MM.1S (cell line): ENCODE measurements at regions not wholly inside any gene's neighbourhood (a gene's known extent, or its start where the extent isn't known, plus 50 kb on each side); places are given as distances from the start of the nearest gene placed in this dataset.

ENCODE experiments used
- DNase-seq: peaks from one replicate; pipeline ENCODE4 v3.0.0-alpha.2; 2015
- H2AFZ ChIP-seq: fragments of 300-600 bp; sonication (generic); 2 replicates; pipeline ENCODE4 v1.6.0; 2016; ENCODE audit warnings: antibody characterized with exemption, low read length
- H3F3A ChIP-seq: fragments of 300-600 bp; sonication (generic); 2 replicates; pipeline ENCODE4 v1.6.1; 2016; ENCODE audit warnings: mild to moderate bottlenecking, antibody characterized with exemption, low read length, moderate library complexity, mixed read lengths; ENCODE audit not compliant: insufficient read depth
- H3K27ac ChIP-seq: fragments of 300-600 bp; sonication (generic); 2 replicates; pipeline ENCODE4 v1.5.1; 2016; ENCODE audit warnings: mild to moderate bottlenecking, low read length
- H3K27me3 ChIP-seq: fragments of 300-600 bp; sonication (generic); replicated peaks from 2 replicates; pipeline ENCODE4 v1.6.0; 2016; ENCODE audit warnings: low read length; ENCODE audit not compliant: insufficient read depth
- H3K36me3 ChIP-seq: fragments of 300-600 bp; sonication (generic); replicated peaks from 2 replicates; pipeline ENCODE4 v1.6.1; 2016; ENCODE audit warnings: mild to moderate bottlenecking, low read length, mixed read lengths; ENCODE audit not compliant: insufficient read depth
- H3K4me1 ChIP-seq: fragments of 300-600 bp; sonication (generic); 2 replicates; pipeline ENCODE4 v1.6.1; 2016; ENCODE audit warnings: low read length, mixed read lengths
- H3K4me2 ChIP-seq: fragments of 300-600 bp; sonication (generic); 2 replicates; pipeline ENCODE4 v1.6.0; 2016; ENCODE audit warnings: low read depth, low read length
- H3K4me3 ChIP-seq: fragments of 300-600 bp; sonication (generic); 2 replicates; pipeline ENCODE4 v1.5.1; 2016; ENCODE audit warnings: low read length, mixed read lengths
- H3K79me2 ChIP-seq: fragments of 300-600 bp; sonication (generic); 2 replicates; pipeline ENCODE4 v1.6.1; 2016; ENCODE audit warnings: mixed run types, low read length, mixed read lengths
- H3K9ac ChIP-seq: fragments of 300-600 bp; sonication (generic); 2 replicates; pipeline ENCODE4 v1.6.1; 2016; ENCODE audit warnings: low read length, mixed read lengths
- H3K9me2 ChIP-seq: fragments of 300-600 bp; sonication (generic); replicated peaks from 2 replicates; pipeline ENCODE4 v1.6.1; 2016; ENCODE audit warnings: mild to moderate bottlenecking, low read length, mixed read lengths; ENCODE audit not compliant: insufficient read depth
- H3K9me3 ChIP-seq: fragments of 300-600 bp; sonication (generic); replicated peaks from 2 replicates; pipeline ENCODE4 v1.6.1; 2016; ENCODE audit warnings: mild to moderate bottlenecking, low read length, mixed read lengths; ENCODE audit not compliant: insufficient read depth
- H4K20me1 ChIP-seq: fragments of 300-600 bp; sonication (generic); 2 replicates; pipeline ENCODE4 v1.6.1; 2016; ENCODE audit warnings: mild to moderate bottlenecking, low read length, moderate library complexity, mixed read lengths; ENCODE audit not compliant: insufficient read depth
- EZH2 ChIP-seq: fragments of 300-600 bp; sonication (generic); optimal IDR thresholded peaks from 2 replicates; pipeline ENCODE3; 2017; ENCODE audit warnings: low read depth, mild to moderate bottlenecking, antibody characterized with exemption, low read length, mixed read lengths
- EZH2phosphoT487 ChIP-seq: fragments of 300-600 bp; sonication (generic); IDR thresholded peaks from 2 replicates; pipeline ENCODE4 v1.6.1; 2018; ENCODE audit warnings: antibody characterized with exemption, low read length
- TF ChIP-seq, protein P1 (sequence below): fragments of 300-600 bp; sonication (generic); IDR thresholded peaks from 2 replicates; pipeline ENCODE4 v1.5.1; 2016; ENCODE audit warnings: antibody characterized with exemption, low read length, mixed read lengths

DNA sequence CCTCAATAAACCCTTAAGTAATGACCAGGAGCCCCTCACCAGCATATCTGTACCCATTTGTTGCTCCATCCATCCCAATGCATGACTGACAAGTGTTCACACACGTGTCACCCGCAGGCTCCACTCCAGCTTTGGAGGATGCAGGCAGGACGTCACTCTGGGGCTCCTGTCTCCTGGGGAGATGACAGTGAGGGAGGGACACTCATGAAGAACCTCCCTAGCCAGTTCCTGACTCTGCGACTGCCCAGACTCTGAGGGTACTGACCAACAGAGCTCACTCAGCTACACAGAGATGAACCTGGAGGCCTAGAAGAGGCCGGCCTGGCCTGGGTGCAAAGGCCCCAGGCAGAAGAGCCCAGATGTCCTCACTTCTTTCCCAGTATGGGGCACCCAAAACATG lies 135.1 kb upstream of the RET start:
- no peak for TF ChIP-seq EZH2phosphoT487
- no peak for TF ChIP-seq EZH2
- TF ChIP-seq, protein P1, sequence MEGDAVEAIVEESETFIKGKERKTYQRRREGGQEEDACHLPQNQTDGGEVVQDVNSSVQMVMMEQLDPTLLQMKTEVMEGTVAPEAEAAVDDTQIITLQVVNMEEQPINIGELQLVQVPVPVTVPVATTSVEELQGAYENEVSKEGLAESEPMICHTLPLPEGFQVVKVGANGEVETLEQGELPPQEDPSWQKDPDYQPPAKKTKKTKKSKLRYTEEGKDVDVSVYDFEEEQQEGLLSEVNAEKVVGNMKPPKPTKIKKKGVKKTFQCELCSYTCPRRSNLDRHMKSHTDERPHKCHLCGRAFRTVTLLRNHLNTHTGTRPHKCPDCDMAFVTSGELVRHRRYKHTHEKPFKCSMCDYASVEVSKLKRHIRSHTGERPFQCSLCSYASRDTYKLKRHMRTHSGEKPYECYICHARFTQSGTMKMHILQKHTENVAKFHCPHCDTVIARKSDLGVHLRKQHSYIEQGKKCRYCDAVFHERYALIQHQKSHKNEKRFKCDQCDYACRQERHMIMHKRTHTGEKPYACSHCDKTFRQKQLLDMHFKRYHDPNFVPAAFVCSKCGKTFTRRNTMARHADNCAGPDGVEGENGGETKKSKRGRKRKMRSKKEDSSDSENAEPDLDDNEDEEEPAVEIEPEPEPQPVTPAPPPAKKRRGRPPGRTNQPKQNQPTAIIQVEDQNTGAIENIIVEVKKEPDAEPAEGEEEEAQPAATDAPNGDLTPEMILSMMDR: no peak
- Histone ChIP-seq H3K9me3 (no peaks in the 10 kb centered on the region), H3K4me1 (no peaks in the 10 kb centered on the region), H3K36me3 (no peaks in the 10 kb centered on the region), H3K27me3 (no peaks in the 10 kb centered on the region), H3K9me2 (no peaks in the 10 kb centered on the region), H3K4me2 (no peak overlapping the region), H3K79me2 (no peaks in the 10 kb centered on the region), H3K27ac (no peak overlapping the region), H3K4me3 (no peak overlapping the region), H2AFZ (no peak overlapping the region), H3K9ac (no peak overlapping the region), H3F3A (no peaks in the 10 kb centered on the region), H4K20me1 (no peaks in the 10 kb centered on the region)
- DNase-seq: no peak

DNA sequence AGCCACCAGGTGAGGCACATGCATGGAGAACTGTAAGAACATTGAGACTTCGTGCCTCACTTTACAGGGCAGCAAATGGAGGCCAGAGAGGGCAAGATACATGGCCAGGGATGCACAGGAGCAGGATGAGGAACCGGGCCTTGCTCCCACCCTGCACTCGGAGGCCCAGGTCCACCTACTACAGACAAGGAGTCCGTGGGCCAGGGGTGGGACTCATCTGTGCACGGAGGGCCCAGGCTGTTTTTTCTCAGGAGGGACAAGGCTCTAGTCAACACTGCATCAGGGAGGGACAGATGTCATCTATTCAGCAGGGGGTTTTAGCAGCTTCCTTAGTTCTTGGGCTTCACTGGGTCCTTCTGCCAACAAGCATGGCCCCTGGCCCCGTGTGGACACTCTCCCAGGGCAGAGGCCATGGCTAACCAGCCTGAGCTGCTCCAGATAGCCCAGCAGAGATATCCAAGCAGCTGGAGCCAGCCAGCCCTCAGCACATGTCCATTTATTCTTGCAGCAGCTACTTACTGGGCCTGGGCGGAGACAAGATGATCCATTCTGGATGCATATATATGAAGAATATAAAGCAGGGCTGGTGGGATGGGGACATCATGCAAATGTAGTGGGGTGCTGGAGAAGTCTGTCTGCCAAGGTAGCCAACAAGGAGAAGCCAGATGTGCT lies 134.5 kb upstream of the RET start:
- H3K4me2 ChIP-seq: no peak overlapping the region
- H3K27ac ChIP-seq: no peak overlapping the region
- no peaks in the 10 kb centered on the region for H4K20me1 ChIP-seq
- no peaks in the 10 kb centered on the region for H3K9me2 ChIP-seq
- H3K4me1 ChIP-seq: no peaks in the 10 kb centered on the region
- TF ChIP-seq EZH2phosphoT487 (no peak), EZH2 (no peak)
- TF ChIP-seq, protein P1: no peak
- H3K27me3 ChIP-seq: no peaks in the 10 kb centered on the region
- H2AFZ ChIP-seq: no peak overlapping the region
- no peaks in the 10 kb centered on the region for H3K79me2 ChIP-seq
- H3K4me3 ChIP-seq: no peak overlapping the region
- no peaks in the 10 kb centered on the region for H3K36me3 ChIP-seq
- no peak overlapping the region for H3K9ac ChIP-seq
- no peaks in the 10 kb centered on the region for H3F3A ChIP-seq
- H3K9me3 ChIP-seq: no peaks in the 10 kb centered on the region
- DNase-seq: no peak

DNA sequence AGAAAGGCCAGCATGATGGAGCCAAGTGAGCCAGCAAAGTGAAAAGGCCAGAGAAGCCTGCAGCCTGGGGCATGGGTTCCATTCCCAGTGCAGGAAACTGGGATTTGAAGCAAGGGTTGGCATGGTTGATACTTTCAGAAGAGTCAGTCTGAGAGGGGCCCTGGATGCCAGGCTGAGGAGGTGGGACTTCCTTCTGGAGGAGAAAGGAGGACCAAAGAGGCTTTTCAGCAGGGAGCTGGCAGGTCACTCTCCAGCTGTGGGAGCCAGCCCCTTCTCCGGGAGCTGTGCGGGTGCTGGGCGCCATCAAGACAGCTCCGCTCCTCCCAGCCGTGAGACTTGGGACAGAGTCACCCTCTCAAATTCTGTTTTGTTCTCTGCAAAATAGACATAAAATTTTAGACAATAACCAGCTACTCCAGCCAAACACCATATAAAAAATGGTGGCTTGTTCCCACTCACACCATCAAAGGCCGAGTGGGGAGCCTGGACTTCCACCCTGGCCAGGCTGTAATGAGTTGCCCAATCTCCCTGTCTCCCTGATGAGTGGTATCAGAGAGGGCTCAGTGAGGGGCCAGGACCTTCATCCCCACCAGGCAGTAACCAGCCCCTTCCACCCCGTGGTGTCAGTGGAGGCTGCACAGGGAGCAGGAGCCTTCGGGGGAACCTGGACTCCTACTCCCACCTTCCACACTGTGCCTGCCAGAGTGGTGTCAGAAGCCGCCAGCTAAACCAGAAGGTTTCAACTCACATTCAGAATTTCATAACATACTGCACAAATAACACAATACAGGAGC lies 133.6 kb upstream of the RET start:
- Histone ChIP-seq H3K4me2 (no peak overlapping the region), H2AFZ (no peak overlapping the region), H3K9me2 (no peaks in the 10 kb centered on the region), H3K9ac (no peak overlapping the region), H3K79me2 (no peaks in the 10 kb centered on the region), H3K27me3 (no peaks in the 10 kb centered on the region), H4K20me1 (no peaks in the 10 kb centered on the region), H3K4me3 (no peak overlapping the region), H3F3A (no peaks in the 10 kb centered on the region), H3K36me3 (no peaks in the 10 kb centered on the region), H3K27ac (no peak overlapping the region), H3K9me3 (no peaks in the 10 kb centered on the region), H3K4me1 (no peaks in the 10 kb centered on the region)
- TF ChIP-seq EZH2phosphoT487 (no peak), EZH2 (no peak)
- TF ChIP-seq, protein P1: no peak
- no peak for DNase-seq
